ENCODE measurements at regions not wholly inside any gene's neighbourhood (a gene's known extent, or its start where the extent isn't known, plus 50 kb on each side); places are given as distances from the start of the nearest gene placed in this dataset.

DNA sequence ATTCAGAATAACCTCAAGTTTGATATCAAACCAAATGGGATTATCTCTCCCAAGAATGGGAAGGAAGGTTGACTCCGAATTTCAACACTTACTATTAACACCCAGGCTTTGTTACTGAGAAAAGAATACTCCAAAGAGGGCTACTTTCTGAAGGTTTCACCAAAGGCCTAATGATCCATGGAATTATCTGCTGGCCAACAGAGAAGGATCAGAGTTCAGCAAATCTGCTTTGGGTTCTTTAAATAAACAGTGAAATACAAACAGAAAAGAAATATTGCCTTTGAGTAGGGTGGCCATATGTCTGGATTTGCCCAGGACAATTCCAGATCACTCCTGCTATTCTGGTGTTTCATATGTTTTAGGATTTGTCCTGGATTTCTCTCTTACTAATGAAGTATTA is 564.5 kb upstream of the PSMD7 start:
- TF ChIP-seq BACH2 (CRISPR knock-in tag; IDR thresholded peaks at IDR 0.05; ENCODE audit: borderline replicate concordance) (no peak), ISL1 (CRISPR knock-in tag; IDR thresholded peaks at IDR 0.05) (no peak), RARB (CRISPR knock-in tag; IDR thresholded peaks at IDR 0.05) (no peak), OSR1 (CRISPR knock-in tag; IDR thresholded peaks at IDR 0.05) (no peak), TOX (CRISPR knock-in tag; IDR thresholded peaks at IDR 0.05; ENCODE audit: borderline replicate concordance) (no peak), ZFP3 (CRISPR knock-in tag; IDR thresholded peaks at IDR 0.05) (no peak), ARNTL (CRISPR knock-in tag; IDR thresholded peaks at IDR 0.05; ENCODE audit: borderline replicate concordance, low read depth) (no peak), GLIS3 (CRISPR knock-in tag; IDR thresholded peaks at IDR 0.05) (no peak), PPARA (CRISPR knock-in tag; IDR thresholded peaks at IDR 0.05; ENCODE audit: borderline replicate concordance) (no peak), ZNF70 (CRISPR knock-in tag; IDR thresholded peaks at IDR 0.05) (no peak), ZFP30 (CRISPR knock-in tag; IDR thresholded peaks at IDR 0.05) (no peak), TCF4 (CRISPR knock-in tag; IDR thresholded peaks at IDR 0.05; ENCODE audit: borderline replicate concordance) (no peak), SNAI2 (CRISPR knock-in tag; IDR thresholded peaks at IDR 0.05) (no peak), ZC3H10 (CRISPR knock-in tag; IDR thresholded peaks at IDR 0.05) (no peak), ZNF8 (CRISPR knock-in tag; IDR thresholded peaks at IDR 0.05) (no peak)
- TF ChIP-seq, protein P1, sequence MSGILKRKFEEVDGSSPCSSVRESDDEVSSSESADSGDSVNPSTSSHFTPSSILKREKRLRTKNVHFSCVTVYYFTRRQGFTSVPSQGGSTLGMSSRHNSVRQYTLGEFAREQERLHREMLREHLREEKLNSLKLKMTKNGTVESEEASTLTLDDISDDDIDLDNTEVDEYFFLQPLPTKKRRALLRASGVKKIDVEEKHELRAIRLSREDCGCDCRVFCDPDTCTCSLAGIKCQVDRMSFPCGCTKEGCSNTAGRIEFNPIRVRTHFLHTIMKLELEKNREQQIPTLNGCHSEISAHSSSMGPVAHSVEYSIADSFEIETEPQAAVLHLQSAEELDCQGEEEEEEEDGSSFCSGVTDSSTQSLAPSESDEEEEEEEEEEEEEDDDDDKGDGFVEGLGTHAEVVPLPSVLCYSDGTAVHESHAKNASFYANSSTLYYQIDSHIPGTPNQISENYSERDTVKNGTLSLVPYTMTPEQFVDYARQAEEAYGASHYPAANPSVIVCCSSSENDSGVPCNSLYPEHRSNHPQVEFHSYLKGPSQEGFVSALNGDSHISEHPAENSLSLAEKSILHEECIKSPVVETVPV (CRISPR knock-in tag; IDR thresholded peaks at IDR 0.05), result no peak
- TF ChIP-seq, protein P2, sequence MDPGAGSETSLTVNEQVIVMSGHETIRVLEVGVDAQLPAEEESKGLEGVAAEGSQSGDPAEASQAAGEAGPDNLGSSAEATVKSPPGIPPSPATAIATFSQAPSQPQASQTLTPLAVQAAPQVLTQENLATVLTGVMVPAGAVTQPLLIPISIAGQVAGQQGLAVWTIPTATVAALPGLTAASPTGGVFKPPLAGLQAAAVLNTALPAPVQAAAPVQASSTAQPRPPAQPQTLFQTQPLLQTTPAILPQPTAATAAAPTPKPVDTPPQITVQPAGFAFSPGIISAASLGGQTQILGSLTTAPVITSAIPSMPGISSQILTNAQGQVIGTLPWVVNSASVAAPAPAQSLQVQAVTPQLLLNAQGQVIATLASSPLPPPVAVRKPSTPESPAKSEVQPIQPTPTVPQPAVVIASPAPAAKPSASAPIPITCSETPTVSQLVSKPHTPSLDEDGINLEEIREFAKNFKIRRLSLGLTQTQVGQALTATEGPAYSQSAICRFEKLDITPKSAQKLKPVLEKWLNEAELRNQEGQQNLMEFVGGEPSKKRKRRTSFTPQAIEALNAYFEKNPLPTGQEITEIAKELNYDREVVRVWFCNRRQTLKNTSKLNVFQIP (CRISPR knock-in tag; IDR thresholded peaks at IDR 0.05; ENCODE audit: borderline replicate concordance, low read depth), result no peak
- TF ChIP-seq, protein P3, sequence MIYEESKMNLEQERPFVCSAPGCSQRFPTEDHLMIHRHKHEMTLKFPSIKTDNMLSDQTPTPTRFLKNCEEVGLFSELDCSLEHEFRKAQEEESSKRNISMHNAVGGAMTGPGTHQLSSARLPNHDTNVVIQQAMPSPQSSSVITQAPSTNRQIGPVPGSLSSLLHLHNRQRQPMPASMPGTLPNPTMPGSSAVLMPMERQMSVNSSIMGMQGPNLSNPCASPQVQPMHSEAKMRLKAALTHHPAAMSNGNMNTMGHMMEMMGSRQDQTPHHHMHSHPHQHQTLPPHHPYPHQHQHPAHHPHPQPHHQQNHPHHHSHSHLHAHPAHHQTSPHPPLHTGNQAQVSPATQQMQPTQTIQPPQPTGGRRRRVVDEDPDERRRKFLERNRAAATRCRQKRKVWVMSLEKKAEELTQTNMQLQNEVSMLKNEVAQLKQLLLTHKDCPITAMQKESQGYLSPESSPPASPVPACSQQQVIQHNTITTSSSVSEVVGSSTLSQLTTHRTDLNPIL (CRISPR knock-in tag; IDR thresholded peaks at IDR 0.05; ENCODE audit: low read depth), result no peak
- TF ChIP-seq, protein P4, sequence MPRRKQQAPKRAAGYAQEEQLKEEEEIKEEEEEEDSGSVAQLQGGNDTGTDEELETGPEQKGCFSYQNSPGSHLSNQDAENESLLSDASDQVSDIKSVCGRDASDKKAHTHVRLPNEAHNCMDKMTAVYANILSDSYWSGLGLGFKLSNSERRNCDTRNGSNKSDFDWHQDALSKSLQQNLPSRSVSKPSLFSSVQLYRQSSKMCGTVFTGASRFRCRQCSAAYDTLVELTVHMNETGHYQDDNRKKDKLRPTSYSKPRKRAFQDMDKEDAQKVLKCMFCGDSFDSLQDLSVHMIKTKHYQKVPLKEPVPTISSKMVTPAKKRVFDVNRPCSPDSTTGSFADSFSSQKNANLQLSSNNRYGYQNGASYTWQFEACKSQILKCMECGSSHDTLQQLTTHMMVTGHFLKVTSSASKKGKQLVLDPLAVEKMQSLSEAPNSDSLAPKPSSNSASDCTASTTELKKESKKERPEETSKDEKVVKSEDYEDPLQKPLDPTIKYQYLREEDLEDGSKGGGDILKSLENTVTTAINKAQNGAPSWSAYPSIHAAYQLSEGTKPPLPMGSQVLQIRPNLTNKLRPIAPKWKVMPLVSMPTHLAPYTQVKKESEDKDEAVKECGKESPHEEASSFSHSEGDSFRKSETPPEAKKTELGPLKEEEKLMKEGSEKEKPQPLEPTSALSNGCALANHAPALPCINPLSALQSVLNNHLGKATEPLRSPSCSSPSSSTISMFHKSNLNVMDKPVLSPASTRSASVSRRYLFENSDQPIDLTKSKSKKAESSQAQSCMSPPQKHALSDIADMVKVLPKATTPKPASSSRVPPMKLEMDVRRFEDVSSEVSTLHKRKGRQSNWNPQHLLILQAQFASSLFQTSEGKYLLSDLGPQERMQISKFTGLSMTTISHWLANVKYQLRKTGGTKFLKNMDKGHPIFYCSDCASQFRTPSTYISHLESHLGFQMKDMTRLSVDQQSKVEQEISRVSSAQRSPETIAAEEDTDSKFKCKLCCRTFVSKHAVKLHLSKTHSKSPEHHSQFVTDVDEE (CRISPR knock-in tag; IDR thresholded peaks at IDR 0.05), result no peak
- no peak for ATAC-seq

DNA sequence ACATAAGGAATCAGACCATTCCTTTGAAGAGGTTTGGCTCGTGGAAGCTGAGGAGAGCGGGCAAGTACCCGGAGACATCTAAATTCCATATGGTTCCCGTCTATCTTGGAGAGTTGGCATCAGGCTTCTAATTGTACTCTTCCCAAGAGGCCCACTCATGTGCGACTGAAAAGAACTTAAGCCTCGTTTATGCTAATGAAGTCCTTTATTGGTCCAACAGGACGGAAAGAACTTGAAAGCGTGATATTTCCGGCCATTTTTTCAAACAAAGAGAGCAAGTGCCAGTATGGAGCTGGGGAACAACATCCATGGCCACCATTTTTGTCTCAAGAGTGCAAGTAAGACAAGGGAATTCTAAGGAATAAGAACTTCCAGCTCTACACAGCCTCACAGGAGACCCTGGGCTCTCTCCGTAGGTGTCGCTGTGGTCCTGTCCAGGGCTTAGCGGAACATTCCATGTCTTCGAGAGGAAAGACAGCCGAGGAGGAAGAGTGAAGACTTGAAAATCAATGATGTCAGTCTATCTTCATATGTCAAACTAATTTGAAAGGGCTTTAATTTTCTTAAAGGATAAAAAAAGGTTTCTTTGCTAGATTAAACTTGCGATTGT is 566.0 kb upstream of the PSMD7 start:
- TF ChIP-seq TOX (CRISPR knock-in tag; IDR thresholded peaks at IDR 0.05; ENCODE audit: borderline replicate concordance), result no peak
- TF ChIP-seq, protein P2 (CRISPR knock-in tag; IDR thresholded peaks at IDR 0.05; ENCODE audit: borderline replicate concordance, low read depth), result no peak
- TF ChIP-seq, protein P1 (CRISPR knock-in tag; IDR thresholded peaks at IDR 0.05), result no peak
- TF ChIP-seq, protein P4 (CRISPR knock-in tag; IDR thresholded peaks at IDR 0.05), result no peak
- no peak for TF ChIP-seq TCF4 (CRISPR knock-in tag; IDR thresholded peaks at IDR 0.05; ENCODE audit: borderline replicate concordance)
- TF ChIP-seq ZFP3 (CRISPR knock-in tag; IDR thresholded peaks at IDR 0.05), result no peak
- no peak for TF ChIP-seq GLIS3 (CRISPR knock-in tag; IDR thresholded peaks at IDR 0.05)
- TF ChIP-seq ARNTL (CRISPR knock-in tag; IDR thresholded peaks at IDR 0.05; ENCODE audit: borderline replicate concordance, low read depth), result no peak
- TF ChIP-seq ZNF70 (CRISPR knock-in tag; IDR thresholded peaks at IDR 0.05), result no peak
- TF ChIP-seq CSDC2 (CRISPR knock-in tag; IDR thresholded peaks at IDR 0.05), result no peak
- TF ChIP-seq, protein P5, sequence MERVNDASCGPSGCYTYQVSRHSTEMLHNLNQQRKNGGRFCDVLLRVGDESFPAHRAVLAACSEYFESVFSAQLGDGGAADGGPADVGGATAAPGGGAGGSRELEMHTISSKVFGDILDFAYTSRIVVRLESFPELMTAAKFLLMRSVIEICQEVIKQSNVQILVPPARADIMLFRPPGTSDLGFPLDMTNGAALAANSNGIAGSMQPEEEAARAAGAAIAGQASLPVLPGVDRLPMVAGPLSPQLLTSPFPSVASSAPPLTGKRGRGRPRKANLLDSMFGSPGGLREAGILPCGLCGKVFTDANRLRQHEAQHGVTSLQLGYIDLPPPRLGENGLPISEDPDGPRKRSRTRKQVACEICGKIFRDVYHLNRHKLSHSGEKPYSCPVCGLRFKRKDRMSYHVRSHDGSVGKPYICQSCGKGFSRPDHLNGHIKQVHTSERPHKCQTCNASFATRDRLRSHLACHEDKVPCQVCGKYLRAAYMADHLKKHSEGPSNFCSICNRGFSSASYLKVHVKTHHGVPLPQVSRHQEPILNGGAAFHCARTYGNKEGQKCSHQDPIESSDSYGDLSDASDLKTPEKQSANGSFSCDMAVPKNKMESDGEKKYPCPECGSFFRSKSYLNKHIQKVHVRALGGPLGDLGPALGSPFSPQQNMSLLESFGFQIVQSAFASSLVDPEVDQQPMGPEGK (CRISPR knock-in tag; IDR thresholded peaks at IDR 0.05; ENCODE audit: borderline replicate concordance), result no peak
- ATAC-seq, result no peak

Measured in SK-N-SH treated with all-trans-retinoic acid at 6 μM for 48 hours (cell line).